Omental fat pad (tissue), 3 donors: ENCODE measurements at regions not wholly inside any gene's neighbourhood (a gene's known extent, or its start where the extent isn't known, plus 50 kb on each side); places are given as distances from the start of the nearest gene placed in this dataset.

ENCODE experiments used
- ATAC-seq: fragments of 150-250 bp; one replicate; pipeline ENCODE4 v1.9.1; 2016; ENCODE audit warnings: mild to moderate bottlenecking, moderate library complexity; ENCODE audit not compliant: low FRiP score
- DNase-seq: peaks from one replicate; pipeline ENCODE4 v3.0.0-alpha.2; 2019; ENCODE audit warnings: low spot score
- TF ChIP-seq, protein P1 (sequence below), 3 donors: fragments of 450-650 bp; IDR thresholded peaks; one replicate each; pipeline ENCODE4 v1.5.1; 2016 to 2017; ENCODE audit warnings: antibody characterized with exemption in 3 of 3, mild to moderate bottlenecking in 3 of 3, moderate library complexity in 2 of 3

DNA sequence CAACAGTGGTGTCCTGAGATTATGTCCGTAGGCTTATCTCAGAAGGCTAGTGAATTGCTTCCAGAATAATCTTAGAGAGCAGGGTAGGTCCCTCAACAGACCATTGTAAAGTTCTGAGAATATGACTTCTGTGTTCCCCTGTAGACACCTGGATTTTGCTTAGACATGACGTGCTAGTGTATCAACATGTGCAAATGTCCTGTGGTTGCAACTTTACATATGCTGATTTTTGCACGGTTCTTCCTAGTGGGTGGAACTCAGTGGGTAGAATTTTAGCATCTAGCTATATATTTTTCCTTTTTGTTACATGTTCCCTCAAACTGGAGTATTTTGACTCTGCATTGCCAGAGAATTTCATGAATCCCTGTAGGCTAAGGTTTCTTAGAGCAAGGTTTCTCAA lies 459.2 kb downstream of the RNF144B start:
- TF ChIP-seq, protein P1, sequence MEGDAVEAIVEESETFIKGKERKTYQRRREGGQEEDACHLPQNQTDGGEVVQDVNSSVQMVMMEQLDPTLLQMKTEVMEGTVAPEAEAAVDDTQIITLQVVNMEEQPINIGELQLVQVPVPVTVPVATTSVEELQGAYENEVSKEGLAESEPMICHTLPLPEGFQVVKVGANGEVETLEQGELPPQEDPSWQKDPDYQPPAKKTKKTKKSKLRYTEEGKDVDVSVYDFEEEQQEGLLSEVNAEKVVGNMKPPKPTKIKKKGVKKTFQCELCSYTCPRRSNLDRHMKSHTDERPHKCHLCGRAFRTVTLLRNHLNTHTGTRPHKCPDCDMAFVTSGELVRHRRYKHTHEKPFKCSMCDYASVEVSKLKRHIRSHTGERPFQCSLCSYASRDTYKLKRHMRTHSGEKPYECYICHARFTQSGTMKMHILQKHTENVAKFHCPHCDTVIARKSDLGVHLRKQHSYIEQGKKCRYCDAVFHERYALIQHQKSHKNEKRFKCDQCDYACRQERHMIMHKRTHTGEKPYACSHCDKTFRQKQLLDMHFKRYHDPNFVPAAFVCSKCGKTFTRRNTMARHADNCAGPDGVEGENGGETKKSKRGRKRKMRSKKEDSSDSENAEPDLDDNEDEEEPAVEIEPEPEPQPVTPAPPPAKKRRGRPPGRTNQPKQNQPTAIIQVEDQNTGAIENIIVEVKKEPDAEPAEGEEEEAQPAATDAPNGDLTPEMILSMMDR (IDR thresholded peaks at IDR 0.05) = no peak
- DNase-seq = no peak
- ATAC-seq = no peak

DNA sequence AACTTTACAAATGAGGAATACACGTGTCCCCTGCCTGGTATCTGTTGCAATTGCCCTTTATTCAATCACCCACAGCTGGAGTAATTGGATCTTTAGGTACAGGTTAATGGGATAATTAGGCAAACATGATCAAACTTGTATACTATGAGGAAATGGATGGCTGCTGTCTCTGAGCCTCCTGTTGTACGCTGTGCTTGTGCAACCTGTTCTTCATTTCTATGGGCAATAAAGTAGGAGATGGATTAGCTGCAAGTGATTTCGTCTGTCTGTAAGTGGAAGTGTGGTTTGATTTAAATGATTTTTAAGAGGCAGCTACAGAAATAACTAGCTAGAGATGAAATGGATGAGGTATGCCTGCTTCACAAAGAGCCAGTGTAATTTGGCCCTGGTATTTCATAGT lies 474.1 kb downstream of the RNF144B start:
- ATAC-seq = no peak
- TF ChIP-seq, protein P1 (IDR thresholded peaks at IDR 0.05) = no peak

DNA sequence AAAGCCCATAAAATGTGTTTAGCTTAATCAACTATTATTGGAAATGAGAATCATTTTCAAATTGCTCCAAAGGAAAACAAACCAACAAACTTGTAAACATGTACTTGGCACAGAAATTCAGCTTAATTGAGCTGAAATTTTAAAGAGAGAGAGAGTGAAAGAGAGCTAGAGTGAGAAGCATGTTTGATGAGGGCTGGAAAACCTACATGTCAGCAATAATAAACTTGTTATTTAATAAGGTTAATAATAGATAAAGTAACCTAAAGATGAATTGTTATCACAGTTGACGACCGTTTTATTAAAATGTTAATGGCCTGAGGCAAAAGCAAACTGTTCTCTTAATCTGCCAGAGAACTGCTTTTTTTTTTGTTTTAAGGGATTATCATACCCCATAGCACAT lies 496.1 kb downstream of the RNF144B start:
- ATAC-seq = no peak
- DNase-seq = no peak
- TF ChIP-seq, protein P1 (IDR thresholded peaks at IDR 0.05) = no peak

More for the DNA sequence above, 474.1 kb downstream of the RNF144B start:
- no peak for DNase-seq

DNA sequence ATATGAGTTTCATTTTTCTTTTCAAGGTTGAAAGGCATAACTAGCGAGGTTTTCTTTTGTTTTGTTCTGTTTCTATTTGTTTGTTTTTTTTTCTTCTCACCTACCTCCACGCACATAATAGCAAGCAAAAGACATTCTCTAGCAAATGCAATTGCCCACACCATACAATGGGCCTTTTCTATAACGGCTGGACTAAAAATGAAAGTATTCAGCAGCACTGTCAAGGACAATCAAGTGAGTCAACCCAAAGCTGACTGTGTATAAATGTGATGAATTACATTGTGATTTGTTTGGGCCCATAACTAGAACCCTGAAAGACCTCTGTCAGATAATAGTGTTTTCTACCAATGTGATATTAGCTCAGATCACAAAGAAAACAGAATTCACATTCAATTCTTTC lies 496.7 kb downstream of the RNF144B start:
- ATAC-seq = no peak
- DNase-seq = no peak
- TF ChIP-seq, protein P1 (IDR thresholded peaks at IDR 0.05) = no peak

DNA sequence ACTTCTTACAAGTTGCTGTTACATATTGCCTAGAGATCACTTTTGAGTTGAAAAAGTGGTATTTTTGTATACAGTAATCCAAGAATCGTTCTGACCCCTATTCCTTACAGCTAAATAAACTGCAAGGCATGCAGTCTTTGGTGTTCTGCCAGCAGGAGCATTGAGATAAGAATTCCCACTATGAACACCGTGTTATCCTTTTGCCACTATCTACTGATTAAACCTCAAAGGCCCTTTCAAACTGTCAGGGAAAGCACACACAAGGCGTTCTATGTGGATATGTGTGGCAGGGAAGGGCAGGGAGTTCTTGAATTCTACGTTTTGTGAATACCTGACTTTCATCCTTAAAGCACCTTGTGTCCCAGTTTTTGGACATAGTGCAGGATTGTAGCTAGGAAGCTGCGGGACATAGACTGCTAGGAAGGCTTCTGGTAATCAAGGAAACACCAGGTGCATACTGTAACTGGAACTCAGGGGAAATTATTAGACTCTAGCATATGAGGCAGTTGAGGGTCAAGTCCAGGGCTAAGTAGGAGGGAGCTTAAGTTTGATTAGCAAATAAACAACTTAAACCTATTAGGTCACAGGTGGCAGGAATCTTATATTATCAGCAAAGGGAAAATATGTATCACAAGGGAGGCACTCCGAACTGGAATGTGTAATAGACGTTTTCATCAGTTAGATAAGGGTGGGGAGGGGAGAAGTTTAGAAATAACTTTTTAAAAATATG lies 506.6 kb downstream of the RNF144B start:
- DNase-seq (no peak), ATAC-seq (no peak)
- TF ChIP-seq, protein P1 (IDR thresholded peaks at IDR 0.05) = no peak

DNA sequence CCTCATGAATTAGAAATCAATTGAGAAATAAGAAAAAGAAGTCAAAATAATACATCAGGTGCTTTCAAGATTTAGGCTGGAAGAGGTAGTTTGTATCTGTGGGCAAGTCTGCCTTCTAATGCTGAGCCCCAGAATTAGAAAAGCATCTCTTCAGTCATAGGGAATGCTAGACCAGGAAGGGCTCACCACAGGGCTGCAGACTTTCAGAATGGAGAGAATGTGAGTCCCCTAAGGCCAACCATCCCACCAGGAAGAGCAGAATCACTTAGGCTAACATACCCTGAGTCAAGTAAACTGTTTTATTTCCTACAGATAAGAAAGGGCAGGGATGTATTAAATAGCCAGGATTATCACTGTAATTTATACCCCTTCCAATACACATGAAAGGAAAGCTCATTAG lies 510.2 kb downstream of the RNF144B start:
- DNase-seq (no peak), ATAC-seq (no peak)
- TF ChIP-seq, protein P1 (IDR thresholded peaks at IDR 0.05) = no peak

DNA sequence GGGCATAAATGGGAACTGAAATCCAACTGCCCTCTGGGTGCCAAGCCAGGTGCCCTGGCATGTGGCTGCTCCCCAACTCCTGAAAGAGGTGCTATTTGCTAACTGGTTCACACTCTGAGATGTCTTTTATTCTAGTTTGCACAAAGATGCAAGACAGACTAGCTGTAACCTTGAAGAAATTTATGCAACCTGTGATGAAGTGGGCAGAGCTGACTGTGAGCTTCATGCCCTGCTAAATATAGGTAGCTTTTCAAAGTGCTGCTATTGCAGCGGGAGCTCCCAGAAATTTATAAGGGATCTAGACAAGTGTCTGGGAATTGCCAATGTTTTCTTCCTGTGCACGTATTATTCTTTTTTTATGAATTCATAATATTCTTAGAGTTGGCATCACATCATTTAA lies 517.5 kb downstream of the RNF144B start:
- no peak for DNase-seq
- TF ChIP-seq, protein P1 (IDR thresholded peaks at IDR 0.05) = no peak
- ATAC-seq = no peak
